ENCODE measurements at regions not wholly inside any gene's neighbourhood (a gene's known extent, or its start where the extent isn't known, plus 50 kb on each side); places are given as distances from the start of the nearest gene placed in this dataset.

DNA sequence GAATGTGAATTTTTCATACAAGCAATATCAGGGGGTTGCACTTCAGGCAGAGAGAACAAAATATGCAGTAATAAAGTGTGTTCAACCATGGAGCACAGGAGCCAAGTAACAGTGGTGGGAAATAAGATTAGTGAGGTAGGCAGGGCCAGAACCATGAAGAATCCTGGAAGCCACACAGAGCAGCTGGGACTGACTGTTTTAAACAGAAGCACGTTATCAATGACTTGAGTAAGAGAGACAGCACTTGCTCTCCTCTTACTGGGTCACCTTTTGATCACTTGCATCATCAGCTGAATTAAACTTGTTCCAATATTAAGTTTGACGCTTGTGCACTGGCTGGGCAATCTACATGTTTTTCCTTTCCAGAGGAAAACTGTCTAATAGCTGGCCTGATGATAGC, 238.5 kb downstream of the TBX18 start (continued):
- TF ChIP-seq, protein P1, sequence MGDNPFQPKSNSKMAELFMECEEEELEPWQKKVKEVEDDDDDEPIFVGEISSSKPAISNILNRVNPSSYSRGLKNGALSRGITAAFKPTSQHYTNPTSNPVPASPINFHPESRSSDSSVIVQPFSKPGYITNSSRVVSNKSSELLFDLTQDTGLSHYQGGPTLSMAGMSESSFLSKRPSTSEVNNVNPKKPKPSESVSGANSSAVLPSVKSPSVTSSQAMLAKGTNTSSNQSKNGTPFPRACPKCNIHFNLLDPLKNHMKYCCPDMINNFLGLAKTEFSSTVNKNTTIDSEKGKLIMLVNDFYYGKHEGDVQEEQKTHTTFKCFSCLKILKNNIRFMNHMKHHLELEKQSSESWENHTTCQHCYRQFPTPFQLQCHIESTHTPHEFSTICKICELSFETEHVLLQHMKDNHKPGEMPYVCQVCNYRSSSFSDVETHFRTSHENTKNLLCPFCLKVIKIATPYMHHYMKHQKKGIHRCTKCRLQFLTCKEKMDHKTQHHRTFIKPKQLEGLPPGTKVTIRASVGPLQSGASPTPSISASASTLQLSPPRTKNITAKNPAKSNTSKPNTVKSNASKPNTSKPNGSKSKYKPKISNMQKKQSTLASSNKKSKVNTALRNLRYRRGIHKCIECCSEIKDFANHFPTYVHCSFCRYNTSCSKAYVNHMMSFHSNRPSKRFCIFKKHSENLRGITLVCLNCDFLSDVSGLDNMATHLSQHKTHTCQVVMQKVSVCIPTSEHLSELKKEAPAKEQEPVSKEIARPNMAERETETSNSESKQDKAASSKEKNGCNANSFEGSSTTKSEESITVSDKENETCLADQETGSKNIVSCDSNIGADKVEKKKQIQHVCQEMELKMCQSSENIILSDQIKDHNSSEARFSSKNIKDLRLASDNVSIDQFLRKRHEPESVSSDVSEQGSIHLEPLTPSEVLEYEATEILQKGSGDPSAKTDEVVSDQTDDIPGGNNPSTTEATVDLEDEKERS (CRISPR knock-in tag; IDR thresholded peaks at IDR 0.05) = no peak

DNA sequence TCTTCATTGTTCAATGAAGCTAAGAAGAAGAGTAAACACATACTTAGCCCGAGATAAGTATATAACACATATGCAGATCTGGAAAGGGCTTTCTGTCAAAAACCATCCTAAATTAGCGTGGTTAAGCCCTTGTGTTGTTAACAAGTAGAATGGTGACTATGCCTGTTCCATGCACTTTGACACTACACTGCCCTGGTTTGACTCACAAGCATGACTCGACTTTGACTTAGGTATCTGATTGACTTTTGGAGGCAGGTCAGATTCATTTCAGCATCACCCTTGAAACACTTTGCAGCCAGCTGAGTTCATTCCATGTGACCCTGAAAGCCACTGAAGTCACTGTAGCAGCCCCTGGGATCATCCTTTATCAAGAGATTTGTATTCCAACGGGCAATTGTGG, 239.8 kb downstream of the TBX18 start:
- Histone ChIP-seq H3K79me2 (ENCODE audit: insufficient read depth, low read length) (no peaks in the 10 kb centered on the region), H3K27ac (ENCODE audit: extremely low read length, insufficient read depth, low read length) (no peak overlapping the region), H2AFZ (ENCODE audit: low read length) (no peak overlapping the region), H3K4me2 (ENCODE audit: low read depth, low read length) (no peak overlapping the region), H3K9me3 (ENCODE audit: low read length) (no peaks in the 10 kb centered on the region), H3K4me3 (replicated peaks in 1 of 3; ENCODE audit: insufficient read depth in 1 of 3, low read depth in 2 of 3, low read length in 3 of 3) (no peak overlapping the region), H3K4me1 (ENCODE audit: insufficient read depth, low read length) (no peaks in the 10 kb centered on the region), H4K20me1 (ENCODE audit: insufficient read depth, low read length) (no peaks in the 10 kb centered on the region), H3K36me3 (replicated peaks in 1 of 2; ENCODE audit: control insufficient read depth in 1 of 2, insufficient read depth in 2 of 2, low read length in 2 of 2) (no peaks in the 10 kb centered on the region), H3K27me3 (ENCODE audit: control insufficient read depth in 1 of 2, insufficient read depth in 2 of 2, low read length in 2 of 2) (no peaks in the 10 kb centered on the region; a peak in 1 of 5 replicates), H3K9ac (ENCODE audit: insufficient read depth, low read depth, low read length) (no peak overlapping the region)
- CTCF ChIA-PET (ENCODE audit: low intra/inter-chr PET ratio, low total read pairs) = no interaction called here
- intact Hi-C loops (cut with micrococcal nuclease; ENCODE audit: unreplicated experiment) (no loop called here), in situ Hi-C loops (cut with HindIII; ENCODE audit: extremely low pct_ligation_motif_present, low pct_unique_long_range_greater_than_20kb) (no loop called here)
- BruUV-seq (replicated peaks) = no TSS peak
- ATAC-seq = no peak
- TF ChIP-seq, protein P2, sequence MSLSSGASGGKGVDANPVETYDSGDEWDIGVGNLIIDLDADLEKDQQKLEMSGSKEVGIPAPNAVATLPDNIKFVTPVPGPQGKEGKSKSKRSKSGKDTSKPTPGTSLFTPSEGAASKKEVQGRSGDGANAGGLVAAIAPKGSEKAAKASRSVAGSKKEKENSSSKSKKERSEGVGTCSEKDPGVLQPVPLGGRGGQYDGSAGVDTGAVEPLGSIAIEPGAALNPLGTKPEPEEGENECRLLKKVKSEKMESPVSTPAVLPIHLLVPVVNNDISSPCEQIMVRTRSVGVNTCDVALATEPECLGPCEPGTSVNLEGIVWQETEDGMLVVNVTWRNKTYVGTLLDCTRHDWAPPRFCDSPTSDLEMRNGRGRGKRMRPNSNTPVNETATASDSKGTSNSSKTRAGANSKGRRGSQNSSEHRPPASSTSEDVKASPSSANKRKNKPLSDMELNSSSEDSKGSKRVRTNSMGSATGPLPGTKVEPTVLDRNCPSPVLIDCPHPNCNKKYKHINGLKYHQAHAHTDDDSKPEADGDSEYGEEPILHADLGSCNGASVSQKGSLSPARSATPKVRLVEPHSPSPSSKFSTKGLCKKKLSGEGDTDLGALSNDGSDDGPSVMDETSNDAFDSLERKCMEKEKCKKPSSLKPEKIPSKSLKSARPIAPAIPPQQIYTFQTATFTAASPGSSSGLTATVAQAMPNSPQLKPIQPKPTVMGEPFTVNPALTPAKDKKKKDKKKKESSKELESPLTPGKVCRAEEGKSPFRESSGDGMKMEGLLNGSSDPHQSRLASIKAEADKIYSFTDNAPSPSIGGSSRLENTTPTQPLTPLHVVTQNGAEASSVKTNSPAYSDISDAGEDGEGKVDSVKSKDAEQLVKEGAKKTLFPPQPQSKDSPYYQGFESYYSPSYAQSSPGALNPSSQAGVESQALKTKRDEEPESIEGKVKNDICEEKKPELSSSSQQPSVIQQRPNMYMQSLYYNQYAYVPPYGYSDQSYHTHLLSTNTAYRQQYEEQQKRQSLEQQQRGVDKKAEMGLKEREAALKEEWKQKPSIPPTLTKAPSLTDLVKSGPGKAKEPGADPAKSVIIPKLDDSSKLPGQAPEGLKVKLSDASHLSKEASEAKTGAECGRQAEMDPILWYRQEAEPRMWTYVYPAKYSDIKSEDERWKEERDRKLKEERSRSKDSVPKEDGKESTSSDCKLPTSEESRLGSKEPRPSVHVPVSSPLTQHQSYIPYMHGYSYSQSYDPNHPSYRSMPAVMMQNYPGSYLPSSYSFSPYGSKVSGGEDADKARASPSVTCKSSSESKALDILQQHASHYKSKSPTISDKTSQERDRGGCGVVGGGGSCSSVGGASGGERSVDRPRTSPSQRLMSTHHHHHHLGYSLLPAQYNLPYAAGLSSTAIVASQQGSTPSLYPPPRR (CRISPR knock-in tag; IDR thresholded peaks at IDR 0.05; ENCODE audit: borderline replicate concordance) = no peak
- 3% methylated on average over 4 of the region's 4 CpGs for WGBS (ENCODE audit: low lambda C conversion rate)
- POLR2A ChIA-PET = no interaction called here
- FAIRE-seq = no peak
- DNase-seq (ENCODE audit: low spot score) = no peak
